GM12878 (cell line): ENCODE measurements at regions not wholly inside any gene's neighbourhood (a gene's known extent, or its start where the extent isn't known, plus 50 kb on each side); places are given as distances from the start of the nearest gene placed in this dataset.

ENCODE experiments used
- ATAC-seq: fragments of 200-7000 bp; cut with Tn5 transposase; 3 replicates; pipeline ENCODE4 v1.9.1; 2020; ENCODE audit warnings: mild to moderate bottlenecking, moderate library complexity
- BruUV-seq: library from RNA; stranded (reverse); fragments of 400-500 nt; replicated peaks from 2 replicates; lab custom pipeline; 2021; lab: Mats Ljungman, UMichigan
- CTCF ChIA-PET: fragments of 300-600 bp; sonication (Branson Sonifier 250); formaldehyde crosslinking; extraction: SDS; loops from one replicate; lab custom pipeline; 2021; ENCODE audit warnings: inconsistent platforms; lab: Yijun Ruan, JAX
- POLR2A ChIA-PET: fragments of 350-600 bp; formaldehyde crosslinking; extraction: SDS; loops from one replicate; lab custom pipeline; 2021; ENCODE audit warnings: inconsistent platforms; lab: Charles Lee
- RAD21 ChIA-PET: fragments of 300-600 bp; sonication (Branson Sonifier 250); formaldehyde crosslinking; loops from one replicate; lab custom pipeline; 2023; ENCODE audit warnings: antibody characterized with exemption; ENCODE audit not compliant: unreplicated experiment; lab: Charles Lee
- SMC1A ChIA-PET: fragments of 300-600 bp; sonication (Branson Sonifier 250); formaldehyde crosslinking; loops from one replicate; lab custom pipeline; 2023; ENCODE audit not compliant: unreplicated experiment, uncharacterized antibody; lab: Charles Lee
- DNase-seq: peaks from one replicate; pipeline ENCODE4 v3.0.0-alpha.2; 2011; ENCODE audit warnings: low read depth, low spot score
- FAIRE-seq: peaks from 3 replicates; lab custom pipeline; 2011; peaks lifted over from hg19 to GRCh38; lab: Jason Lieb, UNC
- H2AFZ ChIP-seq: 2 replicates; pipeline ENCODE4 v1.6.0; 2011; ENCODE audit warnings: low read depth, low read length, control low read depth; ENCODE audit not compliant: control insufficient read depth
- H3K27ac ChIP-seq: 2 replicates; pipeline ENCODE4 v1.5.1; 2011; ENCODE audit warnings: control low read depth; ENCODE audit not compliant: control insufficient read depth, insufficient read depth
- H3K27me3 ChIP-seq, 2 experiments: replicated peaks in 1 of 2; 2 replicates each; pipeline versions ENCODE4 v1.6.0 to v1.6.1; 2011; ENCODE audit warnings: low read length in 1 of 2; ENCODE audit not compliant: control insufficient read depth in 2 of 2, insufficient read depth in 2 of 2
- H3K36me3 ChIP-seq, 2 experiments: 2 replicates each; pipeline ENCODE4 v1.5.1; 2011; ENCODE audit warnings: low read length in 1 of 2; ENCODE audit not compliant: control insufficient read depth in 2 of 2, insufficient read depth in 2 of 2
- H3K4me1 ChIP-seq: 2 replicates; pipeline ENCODE4 v1.6.1; 2011; ENCODE audit warnings: mild to moderate bottlenecking, low read length, moderate library complexity, mixed read lengths; ENCODE audit not compliant: control insufficient read depth, insufficient read depth
- H3K4me2 ChIP-seq: 2 replicates; pipeline ENCODE4 v1.6.0; 2011; ENCODE audit warnings: control low read depth; ENCODE audit not compliant: control insufficient read depth, insufficient read depth
- H3K4me3 ChIP-seq: fragments of 200-600 bp; sonication (generic); 2 replicates; pipeline ENCODE4 v1.5.1; 2016
- H3K79me2 ChIP-seq: 2 replicates; pipeline ENCODE4 v1.6.0; 2011; ENCODE audit warnings: low read length; ENCODE audit not compliant: control insufficient read depth, insufficient read depth
- H3K9ac ChIP-seq: 2 replicates; pipeline ENCODE4 v1.8.0; 2011; ENCODE audit warnings: low read length, control low read depth, mixed read lengths; ENCODE audit not compliant: control insufficient read depth, insufficient read depth
- H3K9me3 ChIP-seq: replicated peaks from 3 replicates; pipeline ENCODE4 v1.5.1; 2011; ENCODE audit warnings: mild to moderate bottlenecking, low read length; ENCODE audit not compliant: control insufficient read depth, insufficient read depth
- H4K20me1 ChIP-seq: 2 replicates; pipeline ENCODE4 v1.6.0; 2011; ENCODE audit not compliant: control insufficient read depth, insufficient read depth
- BRCA1 ChIP-seq: IDR thresholded peaks from 2 replicates; pipeline ENCODE4 v1.6.1; 2011; ENCODE audit warnings: low read depth, low read length, improper control_type of control experiment
- FOXK2 ChIP-seq: fragments of 450-650 bp; IDR thresholded peaks from 2 replicates; pipeline ENCODE4 v1.6.1; 2017; ENCODE audit warnings: mild to moderate bottlenecking, moderate library complexity
- HCFC1 ChIP-seq: fragments of 150-350 bp; IDR thresholded peaks from 2 replicates; pipeline ENCODE4 v1.6.1; 2014; ENCODE audit warnings: low read length
- JUNB ChIP-seq: IDR thresholded peaks from 2 replicates; pipeline ENCODE4 v1.6.1; 2016; ENCODE audit warnings: antibody characterized with exemption, mild to moderate bottlenecking
- KDM1A ChIP-seq: fragments of 200-600 bp; sonication (generic); IDR thresholded peaks from 2 replicates; pipeline ENCODE4 v1.6.1; 2016; ENCODE audit warnings: borderline replicate concordance
- MEF2B ChIP-seq: fragments of 450-650 bp; IDR thresholded peaks from 2 replicates; pipeline ENCODE4 v1.6.1; 2018; ENCODE audit warnings: mild to moderate bottlenecking, moderate library complexity; ENCODE audit not compliant: partially characterized antibody, poor library complexity, severe bottlenecking
- MYC ChIP-seq: IDR thresholded peaks from 2 replicates; pipeline ENCODE4 v1.6.1; 2011; ENCODE audit warnings: mild to moderate bottlenecking, low read length, moderate library complexity, inconsistent platforms; ENCODE audit not compliant: insufficient read depth, insufficient replicate concordance, insufficient read length, severe bottlenecking
- NBN ChIP-seq: fragments of 450-650 bp; IDR thresholded peaks from 2 replicates; pipeline ENCODE4 v1.6.1; 2016
- NFYA ChIP-seq: IDR thresholded peaks from 2 replicates; pipeline ENCODE4 v1.6.1; 2011; ENCODE audit warnings: low read depth, mild to moderate bottlenecking, low read length, improper control_type of control experiment, borderline replicate concordance
- TCF12 ChIP-seq: IDR thresholded peaks from 2 replicates; pipeline ENCODE4 v1.6.1; 2011; ENCODE audit warnings: low read depth, mild to moderate bottlenecking, low read length
- YY1 ChIP-seq: IDR thresholded peaks from 2 replicates; pipeline ENCODE4 v1.6.1; 2011; ENCODE audit warnings: low read depth, mild to moderate bottlenecking, low read length
- ZNF217 ChIP-seq: fragments of 450-650 bp; IDR thresholded peaks from 2 replicates; pipeline ENCODE4 v1.6.1; 2017; ENCODE audit warnings: antibody characterized with exemption, mild to moderate bottlenecking
- WGBS: methylation state at CpG from one replicate; pipeline ENCODE4 v1.1.6; 2016; ENCODE audit warnings: low lambda C conversion rate; ENCODE audit not compliant: insufficient replicate concordance, insufficient coverage; ENCODE audit errors: missing lambda C conversion rate; 5-methylcytosine and 5-hydroxymethylcytosine counted together
- in situ Hi-C: fragments of 300-500 bp; cut with MboI; formaldehyde crosslinking; loops from 9 replicates; pipeline ENCODE4 v1.14.3; 2018; ENCODE audit warnings: mixed read lengths
- intact Hi-C: fragments of 100-400 bp; cut with micrococcal nuclease; formaldehyde crosslinking; loops from one replicate; pipeline ENCODE4 v1.14.2; 2022; ENCODE audit not compliant: unreplicated experiment
- TF ChIP-seq, protein P1 (sequence below): IDR thresholded peaks from 2 replicates; pipeline ENCODE4 v1.6.1; 2011; ENCODE audit warnings: borderline replicate concordance, low read depth, mild to moderate bottlenecking, moderate library complexity, mixed read lengths, low read length; ENCODE audit not compliant: insufficient read depth; ENCODE audit errors: extremely low read length

DNA sequence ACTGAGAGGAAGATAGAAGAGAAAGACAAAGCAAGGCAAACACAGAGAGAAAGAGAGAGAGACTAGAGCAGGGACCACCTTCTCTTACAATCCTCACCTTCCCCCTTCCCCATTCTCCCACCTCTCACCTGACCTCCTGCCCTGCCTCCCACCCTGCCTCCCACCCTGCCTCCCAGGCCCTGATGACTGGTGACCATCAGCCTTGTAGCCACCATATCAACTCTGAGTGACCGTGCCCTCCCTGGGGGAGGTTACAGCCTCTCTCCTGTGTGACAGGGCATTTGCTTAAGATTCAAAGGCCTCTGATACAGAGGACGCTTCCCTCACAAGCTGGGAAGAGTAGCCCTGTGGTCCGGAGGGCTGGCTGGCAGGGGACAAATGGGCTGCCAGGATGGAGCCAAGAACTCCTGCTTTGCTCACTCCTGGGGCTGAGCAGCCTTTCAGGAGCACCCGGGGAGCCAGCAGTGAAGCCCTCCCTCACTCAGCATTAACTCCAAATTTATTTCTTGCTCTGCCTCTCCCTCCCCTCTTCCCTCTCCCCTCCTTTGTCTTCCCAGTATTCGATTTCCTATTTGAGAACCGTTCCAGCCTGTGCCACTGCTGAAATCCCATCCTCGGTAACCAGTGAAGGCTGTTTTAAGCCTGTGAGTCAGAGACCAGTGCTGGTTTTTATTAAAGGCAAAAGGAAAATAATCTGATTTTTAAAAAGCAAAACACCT is 125.2 kb upstream of the SYT13 start:
- intact Hi-C loops (no loop called here), in situ Hi-C loops (no loop called here)

More for the DNA sequence above, 125.2 kb upstream of the SYT13 start:
- ChIA-PET SMC1A (no interaction called here), RAD21 (no interaction called here), POLR2A (no interaction called here), CTCF (no interaction called here)
- no peaks in the 10 kb centered on the region for H3K36me3 ChIP-seq
- TF ChIP-seq HCFC1 = no peak
- TF ChIP-seq MEF2B = no peak
- TF ChIP-seq BRCA1 = no peak
- TF ChIP-seq ZNF217 = no peak
- TF ChIP-seq FOXK2 = no peak
- no peak for TF ChIP-seq YY1
- no peak for TF ChIP-seq NFYA
- no peak for TF ChIP-seq TCF12
- TF ChIP-seq KDM1A = no peak
- TF ChIP-seq NBN = no peak
- TF ChIP-seq, protein P1, sequence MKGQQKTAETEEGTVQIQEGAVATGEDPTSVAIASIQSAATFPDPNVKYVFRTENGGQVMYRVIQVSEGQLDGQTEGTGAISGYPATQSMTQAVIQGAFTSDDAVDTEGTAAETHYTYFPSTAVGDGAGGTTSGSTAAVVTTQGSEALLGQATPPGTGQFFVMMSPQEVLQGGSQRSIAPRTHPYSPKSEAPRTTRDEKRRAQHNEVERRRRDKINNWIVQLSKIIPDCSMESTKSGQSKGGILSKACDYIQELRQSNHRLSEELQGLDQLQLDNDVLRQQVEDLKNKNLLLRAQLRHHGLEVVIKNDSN = no peak
- TF ChIP-seq MYC = no peak
- TF ChIP-seq JUNB = no peak
- H2AFZ ChIP-seq = no peak overlapping the region
- H3K9ac ChIP-seq = no peak overlapping the region
- WGBS = 1% methylated on average over 7 of the region's 7 CpGs
- DNase-seq (no peak), ATAC-seq (no peak), FAIRE-seq (no peak)
- H3K4me2 ChIP-seq = no peak overlapping the region
- no peaks in the 10 kb centered on the region for H3K4me1 ChIP-seq
- no peaks in the 10 kb centered on the region for H4K20me1 ChIP-seq
- BruUV-seq = no TSS peak
- H3K4me3 ChIP-seq = no peak overlapping the region
- peaks cover 4 to 10% of the 10 kb centered on the region in 2 experiments; a peak in 3 of 4 replicates for H3K27me3 ChIP-seq
- H3K27ac ChIP-seq = no peak overlapping the region
- H3K9me3 ChIP-seq = no peaks in the 10 kb centered on the region
- H3K79me2 ChIP-seq = no peaks in the 10 kb centered on the region
